ENCODE measurements at regions not wholly inside any gene's neighbourhood (a gene's known extent, or its start where the extent isn't known, plus 50 kb on each side); places are given as distances from the start of the nearest gene placed in this dataset.

GRCh38 chr14:48973151-48973550 is 613.0 kb downstream of the RPS29 start:
- peaks cover 10% of the 10 kb centered on the region for H3K27me3 Mint-ChIP-seq
- Histone ChIP-seq H3K27me3 (replicated peaks in 1 of 4; ENCODE audit: control extremely low read depth in 1 of 4, control insufficient read depth in 3 of 4, insufficient read depth in 4 of 4, low read length in 3 of 4) (peaks cover 0 to 4% (median 0%) of the 10 kb centered on the region in 4 experiments), H3K36me3 (replicated peaks in 1 of 2; ENCODE audit: control extremely low read depth in 1 of 2, control insufficient read depth in 1 of 2, extremely low read depth in 1 of 2, insufficient read depth in 2 of 2, low read length in 1 of 2) (no peaks in the 10 kb centered on the region), H4K20me1 (ENCODE audit: control insufficient read depth, insufficient read depth, low read length, poor library complexity, severe bottlenecking) (no peaks in the 10 kb centered on the region), H3K9me3 (ENCODE audit: control extremely low read depth in 1 of 3, control insufficient read depth in 2 of 3, insufficient read depth in 1 of 3, low read length in 2 of 3) (no peaks in the 10 kb centered on the region), H3K4me1 (ENCODE audit: control insufficient read depth in 2 of 2, insufficient read depth in 2 of 2, low read length in 2 of 2) (no peaks in the 10 kb centered on the region), H3K79me2 (ENCODE audit: control insufficient read depth, insufficient read depth, low read length) (no peaks in the 10 kb centered on the region), H3K4me3 (ENCODE audit: control extremely low read depth in 1 of 5, extremely low read depth in 1 of 5, insufficient read depth in 1 of 5, low read depth in 2 of 5, low read length in 4 of 5) (no peak overlapping the region), H2AFZ (ENCODE audit: insufficient read depth, low read depth, low read length, poor library complexity, severe bottlenecking) (no peak overlapping the region), H3K27ac (ENCODE audit: low read length in 2 of 2) (no peak overlapping the region), H3K9ac (ENCODE audit: low read length) (no peak overlapping the region), H3K4me2 (replicated peaks; ENCODE audit: low read depth, low read length, poor library complexity, severe bottlenecking) (no peak overlapping the region)
- H3K4me1 Mint-ChIP-seq, result no peaks in the 10 kb centered on the region
- no peak for DNase-seq
- CTCF ChIA-PET, result no interaction called here
- H3K27ac Mint-ChIP-seq, result no peak overlapping the region
- no peak for TF ChIP-seq EZH2 (IDR thresholded peaks at IDR 0.05; ENCODE audit: borderline replicate concordance, insufficient read depth, low read depth, low read length, poor library complexity, severe bottlenecking)
- no peaks in the 10 kb centered on the region for H3K9me3 Mint-ChIP-seq (ENCODE audit: insufficient read depth)
- POLR2A ChIA-PET, result no interaction called here
- ATAC-seq (ENCODE audit: low read depth), result no peak
- intact Hi-C loops (cut with micrococcal nuclease), result no loop called here
- H3K4me3 Mint-ChIP-seq, result no peak overlapping the region

DNA sequence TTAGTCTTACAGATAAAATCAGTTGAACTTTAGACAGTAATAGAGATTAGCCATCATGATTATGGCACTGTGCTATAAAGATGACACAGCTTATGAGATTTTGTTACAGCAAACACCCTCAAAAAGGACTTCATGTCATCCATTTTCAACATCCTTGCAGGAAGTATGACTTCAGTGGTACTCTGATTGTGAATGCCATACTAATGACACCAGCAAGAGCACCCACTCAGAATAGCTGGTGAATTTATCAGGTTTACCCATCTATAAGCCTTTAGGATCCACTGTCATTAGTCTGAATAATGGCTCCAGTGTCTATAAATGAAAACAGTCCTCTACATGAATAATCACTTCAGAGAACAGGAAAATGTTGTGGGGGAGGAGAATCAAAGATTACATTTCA is 615.2 kb downstream of the RPS29 start:
- H3K27ac Mint-ChIP-seq, result no peak overlapping the region
- H3K9ac ChIP-seq (ENCODE audit: low read length), result no peak overlapping the region
- no peaks in the 10 kb centered on the region for H3K9me3 Mint-ChIP-seq (ENCODE audit: insufficient read depth)
- ChIA-PET CTCF (no interaction called here), POLR2A (no interaction called here)
- H3K4me1 ChIP-seq (ENCODE audit: control insufficient read depth in 2 of 2, insufficient read depth in 2 of 2, low read length in 2 of 2), result no peaks in the 10 kb centered on the region
- no peak overlapping the region for H2AFZ ChIP-seq (ENCODE audit: insufficient read depth, low read depth, low read length, poor library complexity, severe bottlenecking)
- no peaks in the 10 kb centered on the region for H3K9me3 ChIP-seq (ENCODE audit: control extremely low read depth in 1 of 3, control insufficient read depth in 2 of 3, insufficient read depth in 1 of 3, low read length in 2 of 3)
- H3K27me3 ChIP-seq (replicated peaks in 1 of 4; ENCODE audit: control extremely low read depth in 1 of 4, control insufficient read depth in 3 of 4, insufficient read depth in 4 of 4, low read length in 3 of 4), result peaks cover 0 to 4% (median 1%) of the 10 kb centered on the region in 4 experiments
- H3K27ac ChIP-seq (ENCODE audit: low read length in 2 of 2), result no peak overlapping the region
- no peaks in the 10 kb centered on the region for H4K20me1 ChIP-seq (ENCODE audit: control insufficient read depth, insufficient read depth, low read length, poor library complexity, severe bottlenecking)
- H3K79me2 ChIP-seq (ENCODE audit: control insufficient read depth, insufficient read depth, low read length), result no peaks in the 10 kb centered on the region
- DNase-seq, result no peak
- no peaks in the 10 kb centered on the region for H3K36me3 ChIP-seq (replicated peaks in 1 of 2; ENCODE audit: control extremely low read depth in 1 of 2, control insufficient read depth in 1 of 2, extremely low read depth in 1 of 2, insufficient read depth in 2 of 2, low read length in 1 of 2)
- H3K27me3 Mint-ChIP-seq, result peaks cover 10% of the 10 kb centered on the region
- no peak overlapping the region for H3K4me3 Mint-ChIP-seq
- no peak for TF ChIP-seq CTCF (IDR thresholded peaks at IDR 0.05)
- no peak for TF ChIP-seq EZH2 (IDR thresholded peaks at IDR 0.05; ENCODE audit: borderline replicate concordance, insufficient read depth, low read depth, low read length, poor library complexity, severe bottlenecking)
- H3K4me2 ChIP-seq (replicated peaks; ENCODE audit: low read depth, low read length, poor library complexity, severe bottlenecking), result no peak overlapping the region
- ATAC-seq (ENCODE audit: low read depth), result no peak
- no peaks in the 10 kb centered on the region for H3K4me1 Mint-ChIP-seq
- H3K4me3 ChIP-seq (ENCODE audit: control extremely low read depth in 1 of 5, extremely low read depth in 1 of 5, insufficient read depth in 1 of 5, low read depth in 2 of 5, low read length in 4 of 5), result no peak overlapping the region
- intact Hi-C loops (cut with micrococcal nuclease), result no loop called here
